IPS-11a (cell line): ENCODE measurements at regions not wholly inside any gene's neighbourhood (a gene's known extent, or its start where the extent isn't known, plus 50 kb on each side); places are given as distances from the start of the nearest gene placed in this dataset.
"Not testable (repeated sequence)": the region's sequence is repeated elsewhere in the genome, so short reads cannot be mapped to it uniquely, and the experiment has no call there.

Experiments
- H3K4me3 ChIP-seq: one replicate; pipeline ENCODE4 v1.5.1; 2013; ENCODE audit warnings: low read depth, low read length, control low read depth

DNA sequence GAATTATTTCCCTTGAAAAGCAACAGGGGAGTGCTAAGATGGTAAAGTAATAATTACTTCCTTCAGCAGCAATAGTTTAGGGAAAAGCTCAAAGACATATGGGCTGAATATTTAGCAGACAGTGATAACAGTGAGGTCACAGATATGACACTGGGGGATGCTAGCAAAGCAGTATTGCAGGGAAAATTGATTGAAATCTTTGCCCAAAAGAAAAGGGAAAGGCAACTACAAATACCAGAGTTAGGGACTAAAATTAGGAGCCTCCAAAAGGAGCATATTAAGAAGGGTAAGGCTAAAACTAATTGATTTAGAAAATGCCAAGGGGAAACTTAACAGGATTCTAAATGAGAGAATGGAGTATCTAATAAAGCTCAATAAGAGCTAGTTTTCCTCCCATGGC is 1191.3 kb upstream of the TENM3 start:
- no peak overlapping the region for H3K4me3 ChIP-seq

DNA sequence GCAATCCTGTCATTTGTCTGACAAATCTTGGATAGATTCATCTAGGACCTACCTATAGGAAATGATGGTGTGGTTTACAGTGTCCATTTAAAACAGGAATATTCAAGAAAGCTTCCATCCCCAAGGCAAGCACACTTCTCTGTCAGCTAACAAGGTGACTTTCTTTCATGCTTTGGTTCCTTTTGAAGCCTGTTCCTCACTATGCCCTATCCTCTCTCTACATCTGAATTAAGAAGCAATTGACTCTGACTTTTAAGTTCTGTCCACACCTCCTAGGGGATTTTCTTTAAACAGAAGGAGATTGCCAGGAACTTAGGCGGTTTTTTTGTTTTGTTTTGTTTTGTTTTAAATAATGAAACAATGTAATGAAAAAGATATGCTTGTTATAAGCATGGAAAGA is 1181.4 kb upstream of the TENM3 start:
- no peak overlapping the region for H3K4me3 ChIP-seq

- H3K4me3 ChIP-seq = no peak overlapping the region
These were observed 1180.0 kb upstream of the TENM3 start for GRCh38 chr4:181063212-181063611.

GRCh38 chr4:181077341-181077740 is 1165.9 kb upstream of the TENM3 start:
- H3K4me3 ChIP-seq = no peak overlapping the region

DNA sequence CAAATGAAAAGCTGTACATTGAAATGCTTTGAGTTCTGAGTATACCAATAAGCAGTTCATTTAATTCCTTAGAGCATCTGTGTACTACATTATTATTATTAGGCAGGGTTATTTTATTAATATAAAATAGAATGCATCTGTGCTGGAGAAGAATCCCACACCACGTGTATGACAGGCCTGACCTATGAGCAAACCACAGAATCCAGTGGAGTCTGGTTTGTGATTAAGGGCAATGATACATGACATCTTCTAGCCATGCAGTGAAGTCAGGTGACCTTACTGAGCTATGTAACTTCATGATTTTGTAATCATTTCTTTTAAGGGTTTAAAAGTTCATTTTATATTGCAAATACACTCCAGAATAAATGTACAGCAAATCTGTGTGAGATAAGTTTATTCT is 1165.0 kb upstream of the TENM3 start:
- H3K4me3 ChIP-seq = no peak overlapping the region

DNA sequence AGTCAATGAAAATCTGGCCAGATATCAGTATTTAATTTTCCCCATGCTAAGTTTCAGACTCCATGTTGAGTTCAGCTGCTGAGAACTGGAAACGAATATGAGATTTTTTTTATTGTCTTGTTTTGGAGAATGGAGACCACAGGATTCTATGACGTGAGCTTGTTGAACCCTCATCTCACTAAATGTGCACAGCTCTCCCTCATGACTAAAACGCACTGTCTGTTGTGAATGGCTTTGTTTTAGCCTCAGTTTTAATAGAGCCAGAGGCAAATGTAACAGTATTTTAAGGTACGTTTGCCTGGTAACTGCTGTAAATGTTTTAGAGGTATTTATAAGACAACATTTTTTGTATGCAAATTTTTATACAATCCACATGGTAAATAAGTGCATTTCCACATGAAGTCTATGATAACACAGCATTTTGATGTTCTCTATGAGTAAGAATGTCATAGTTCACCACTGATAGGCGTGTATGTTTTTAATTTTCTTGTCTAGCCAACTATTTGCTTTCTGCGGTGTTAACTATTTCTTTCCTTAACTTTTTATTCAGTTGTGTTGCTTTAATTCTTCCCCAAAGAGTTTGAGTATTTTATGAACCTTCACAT is 1159.3 kb upstream of the TENM3 start:
- H3K4me3 ChIP-seq = no peak overlapping the region

DNA sequence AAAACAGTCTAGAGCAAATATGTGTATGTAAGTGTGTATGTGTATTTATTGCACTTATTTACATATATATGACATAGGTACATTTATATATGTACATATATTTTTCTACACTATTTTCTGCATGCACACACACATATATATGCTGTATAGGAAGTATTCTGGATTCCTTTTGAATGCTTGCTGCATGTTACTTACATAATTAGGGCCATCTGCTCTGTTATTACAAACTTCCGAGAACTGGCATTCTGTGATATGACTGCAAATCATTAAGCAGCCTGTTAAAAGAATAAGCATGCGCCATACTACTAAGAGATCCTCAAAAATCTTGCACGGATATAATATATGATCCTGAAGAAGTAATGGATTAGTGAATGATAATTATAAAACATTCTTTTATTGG is 1157.6 kb upstream of the TENM3 start:
- H3K4me3 ChIP-seq = no peak overlapping the region

DNA sequence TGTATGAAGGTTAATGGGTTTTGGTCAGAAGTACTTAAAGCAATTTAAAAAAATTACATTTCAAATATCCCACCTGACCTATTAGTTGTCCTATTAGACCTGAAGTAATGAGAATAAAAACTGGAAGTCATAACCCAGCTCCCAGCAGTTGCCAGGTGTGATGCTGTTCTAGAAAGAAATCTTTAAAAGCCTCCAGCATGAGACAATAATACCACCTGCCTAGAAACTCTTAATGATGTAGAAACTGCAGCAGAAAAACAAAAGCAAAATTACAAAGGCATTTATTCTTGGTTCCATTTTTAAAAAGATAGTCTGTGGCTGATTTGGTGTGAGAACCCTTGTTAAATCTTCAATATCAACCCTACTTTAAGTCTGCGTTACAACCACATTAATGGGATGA is 1137.7 kb upstream of the TENM3 start:
- no peak overlapping the region for H3K4me3 ChIP-seq

GRCh38 chr4:181106398-181106797 is 1136.8 kb upstream of the TENM3 start:
- H3K4me3 ChIP-seq = no peak overlapping the region

GRCh38 chr4:181108237-181108636 is 1135.0 kb upstream of the TENM3 start:
- no peak overlapping the region for H3K4me3 ChIP-seq

GRCh38 chr4:181119186-181119585 is 1124.0 kb upstream of the TENM3 start:
- H3K4me3 ChIP-seq = no peak overlapping the region

- H3K4me3 ChIP-seq = no peak overlapping the region
These were observed 1121.5 kb upstream of the TENM3 start for GRCh38 chr4:181121733-181122132.

- no peak overlapping the region for H3K4me3 ChIP-seq
These were observed 1116.0 kb upstream of the TENM3 start for GRCh38 chr4:181127171-181127570.

DNA sequence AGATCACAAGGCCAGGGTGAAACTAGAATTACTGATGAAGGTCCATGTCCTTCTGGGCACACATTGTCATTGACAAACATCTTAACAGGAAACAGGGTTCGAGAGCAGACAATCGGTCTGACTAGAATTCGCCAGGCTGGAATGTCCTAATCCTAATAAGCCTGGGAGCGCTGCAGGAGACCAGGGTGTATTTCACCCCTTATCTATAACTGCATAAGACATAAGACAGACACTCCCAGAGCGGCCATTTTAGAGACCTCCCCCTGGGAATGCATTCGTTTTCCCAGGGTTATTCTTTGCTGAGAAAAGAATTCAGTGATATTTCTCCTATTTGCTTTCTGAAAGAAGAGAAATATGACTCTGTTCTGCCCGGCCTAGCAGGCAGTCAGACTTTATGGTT is 1112.9 kb upstream of the TENM3 start:
- not testable (repeated sequence) for H3K4me3 ChIP-seq

GRCh38 chr4:181137351-181137750 is 1105.9 kb upstream of the TENM3 start:
- no peak overlapping the region for H3K4me3 ChIP-seq

- no peak overlapping the region for H3K4me3 ChIP-seq
These were observed 1105.1 kb upstream of the TENM3 start for GRCh38 chr4:181138116-181138515.

- H3K4me3 ChIP-seq = no peak overlapping the region
These were observed 1103.1 kb upstream of the TENM3 start for GRCh38 chr4:181140037-181140603.

- no peak overlapping the region for H3K4me3 ChIP-seq
These were observed 1099.8 kb upstream of the TENM3 start for GRCh38 chr4:181143250-181143854.

DNA sequence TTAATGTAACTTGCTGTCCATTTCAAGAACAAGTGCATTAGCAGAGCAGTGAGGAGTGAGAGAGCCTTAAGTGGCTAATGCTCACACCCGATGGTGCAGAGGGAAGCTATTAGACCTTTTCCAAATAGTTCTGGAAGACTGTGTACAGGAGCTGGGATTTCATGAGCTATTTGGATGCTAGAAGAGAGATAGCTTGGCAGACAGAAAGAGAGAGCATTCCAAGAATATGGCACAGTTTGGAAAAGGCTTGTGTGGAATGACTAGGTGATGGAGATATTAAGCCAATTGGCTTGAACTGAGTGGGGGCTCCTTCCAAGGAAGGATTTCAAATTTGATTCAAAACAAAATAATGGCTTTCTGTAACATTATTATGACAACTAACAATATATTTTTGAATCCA is 1097.2 kb upstream of the TENM3 start:
- H3K4me3 ChIP-seq = no peak overlapping the region

- no peak overlapping the region for H3K4me3 ChIP-seq
These were observed 1095.7 kb upstream of the TENM3 start for GRCh38 chr4:181147416-181147951.

GRCh38 chr4:181148470-181148869 is 1094.7 kb upstream of the TENM3 start:
- H3K4me3 ChIP-seq = no peak overlapping the region

DNA sequence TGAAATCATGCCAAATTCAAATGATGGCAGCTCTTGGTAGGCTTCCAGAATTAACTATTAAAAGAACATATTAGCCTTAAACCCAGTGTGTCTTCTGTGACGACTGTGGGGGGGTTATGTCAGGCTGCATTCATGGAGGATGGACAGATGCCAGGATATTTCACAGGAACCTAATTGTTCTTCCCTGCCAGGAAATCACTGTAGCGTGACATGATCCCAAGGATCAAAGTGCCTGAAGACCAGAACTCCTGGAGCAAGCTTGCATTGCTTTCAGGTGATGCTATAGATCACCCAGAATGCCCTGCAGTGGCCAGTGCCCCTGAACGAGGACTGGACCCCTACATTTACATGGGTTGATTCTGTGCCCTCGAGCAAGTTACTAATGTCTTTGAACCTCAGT is 1093.0 kb upstream of the TENM3 start:
- no peak overlapping the region for H3K4me3 ChIP-seq

DNA sequence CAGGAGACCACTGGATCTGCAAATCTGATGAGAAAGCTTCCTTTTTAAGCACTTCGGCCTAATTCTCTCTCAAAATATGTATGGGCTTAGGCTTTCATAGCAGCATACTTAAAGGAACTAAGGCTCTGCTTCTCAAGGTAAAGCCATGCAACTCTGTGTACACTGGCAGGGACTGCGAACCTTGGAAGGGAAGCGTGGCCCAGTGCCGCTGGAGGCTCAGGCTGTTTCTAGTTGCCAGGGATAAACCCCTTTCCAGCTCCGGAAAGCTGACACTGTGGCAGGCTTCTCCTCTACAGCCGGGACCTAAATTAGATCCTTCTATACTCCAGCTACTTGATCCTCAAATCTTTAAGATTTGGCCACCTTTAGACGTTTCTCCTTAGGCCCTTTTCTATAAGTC is 1091.3 kb upstream of the TENM3 start:
- no peak overlapping the region for H3K4me3 ChIP-seq
